Fibroblast of skin of right biceps (primary cell): ENCODE measurements at regions not wholly inside any gene's neighbourhood (a gene's known extent, or its start where the extent isn't known, plus 50 kb on each side); places are given as distances from the start of the nearest gene placed in this dataset.

Experiments
- DNase-seq: peaks from one replicate; pipeline ENCODE4 v3.0.0-alpha.2; 2013

GRCh38 chr7:118298771-118299170, 74.3 kb downstream of the ANKRD7 start:
- DNase-seq: no peak

- DNase-seq: no peak
Observed at GRCh38 chr7:118300177-118300576, 75.7 kb downstream of the ANKRD7 start.

GRCh38 chr7:118304100-118304499, 79.6 kb downstream of the ANKRD7 start:
- DNase-seq: no peak

- no peak for DNase-seq
Observed at GRCh38 chr7:118305671-118306070, 81.2 kb downstream of the ANKRD7 start.

- no peak for DNase-seq
Observed at GRCh38 chr7:118306771-118307170, 82.3 kb downstream of the ANKRD7 start.

- peak; percentile 1 for DNase-seq
Observed at GRCh38 chr7:118311121-118311836, 86.8 kb downstream of the ANKRD7 start.

GRCh38 chr7:118312051-118312450, 87.5 kb downstream of the ANKRD7 start:
- no peak for DNase-seq

- DNase-seq: no peak
Observed at GRCh38 chr7:118312966-118313365, 88.5 kb downstream of the ANKRD7 start.

- DNase-seq: no peak
Observed at GRCh38 chr7:118324790-118325449, 100.4 kb downstream of the ANKRD7 start.

- no peak for DNase-seq
Observed at GRCh38 chr7:118325450-118325808, 100.9 kb downstream of the ANKRD7 start.

GRCh38 chr7:118327174-118327573, 102.7 kb downstream of the ANKRD7 start:
- no peak for DNase-seq

- DNase-seq: no peak
Observed at GRCh38 chr7:118328505-118329211, 104.2 kb downstream of the ANKRD7 start.

GRCh38 chr7:118330388-118330787, 105.9 kb downstream of the ANKRD7 start:
- no peak for DNase-seq

- no peak for DNase-seq
Observed at GRCh38 chr7:118346748-118347147, 122.2 kb downstream of the ANKRD7 start.

GRCh38 chr7:118349604-118350003, 125.1 kb downstream of the ANKRD7 start:
- no peak for DNase-seq

GRCh38 chr7:118350260-118350659, 125.8 kb downstream of the ANKRD7 start:
- DNase-seq: no peak

GRCh38 chr7:118352867-118353453, 128.5 kb downstream of the ANKRD7 start:
- no peak for DNase-seq

- no peak for DNase-seq
Observed at GRCh38 chr7:118366363-118366762, 141.9 kb downstream of the ANKRD7 start.

GRCh38 chr7:118368958-118369357, 144.5 kb downstream of the ANKRD7 start:
- DNase-seq: no peak

- no peak for DNase-seq
Observed at GRCh38 chr7:118369987-118370386, 145.5 kb downstream of the ANKRD7 start.

- DNase-seq: peak; percentile 1
Observed at GRCh38 chr7:118372530-118372929, 148.0 kb downstream of the ANKRD7 start.

GRCh38 chr7:118389629-118390028, 165.1 kb downstream of the ANKRD7 start:
- DNase-seq: no peak

- no peak for DNase-seq
Observed at GRCh38 chr7:118404211-118404610, 179.7 kb downstream of the ANKRD7 start.

- no peak for DNase-seq
Observed at GRCh38 chr7:118418433-118418832, 193.9 kb downstream of the ANKRD7 start.
